Aorta (tissue), 5 donors: ENCODE measurements at regions not wholly inside any gene's neighbourhood (a gene's known extent, or its start where the extent isn't known, plus 50 kb on each side); places are given as distances from the start of the nearest gene placed in this dataset.

Experiments used
- ATAC-seq: fragments of 200-7000 bp; cut with Tn5 transposase; one replicate; pipeline ENCODE4 v1.9.1; 2022; ENCODE audit warnings: moderate library complexity; ENCODE audit not compliant: low FRiP score
- DNase-seq, 2 donors: peaks; one replicate each; pipeline ENCODE4 v3.0.0-alpha.2; 2020
- H3K27ac ChIP-seq, 2 donors: one replicate each; pipeline ENCODE4 v1.5.1; 2013; ENCODE audit warnings: low read length in 2 of 2, mild to moderate bottlenecking in 2 of 2, moderate library complexity in 2 of 2, control low read depth in 1 of 2, inconsistent platforms in 1 of 2, low read depth in 1 of 2
- H3K27me3 ChIP-seq, 2 donors: one replicate each; pipeline ENCODE4 v1.6.1; 2013; ENCODE audit warnings: control low read depth in 1 of 2, low read length in 1 of 2, mild to moderate bottlenecking in 1 of 2, moderate library complexity in 1 of 2; ENCODE audit not compliant: insufficient read depth in 2 of 2, control insufficient read depth in 1 of 2
- H3K36me3 ChIP-seq, 2 donors: one replicate each; pipeline ENCODE4 v1.6.1; 2013; ENCODE audit warnings: control low read depth in 1 of 2, low read length in 1 of 2, mild to moderate bottlenecking in 1 of 2; ENCODE audit not compliant: insufficient read depth in 2 of 2, control insufficient read depth in 1 of 2
- H3K4me1 ChIP-seq, 2 donors: one replicate each; pipeline ENCODE4 v1.6.1; 2013; ENCODE audit warnings: low read length in 2 of 2, control low read depth in 1 of 2, mild to moderate bottlenecking in 1 of 2, moderate library complexity in 1 of 2; ENCODE audit not compliant: insufficient read depth in 2 of 2, control insufficient read depth in 1 of 2
- H3K4me3 ChIP-seq, 2 donors: one replicate each; pipeline ENCODE4 v1.5.1; 2013; ENCODE audit warnings: low read length in 2 of 2, control low read depth in 1 of 2, mild to moderate bottlenecking in 1 of 2
- H3K9me3 ChIP-seq: one replicate; pipeline ENCODE4 v1.6.1; 2013; ENCODE audit warnings: mild to moderate bottlenecking, low read length; ENCODE audit not compliant: control insufficient read depth
- WGBS, 2 donors: extraction: QIAGEN DNeasy Blood & Tissue Kit; methylation state at CpG; one replicate each; pipeline ENCODE4 v1.1.7; 2013; 5-methylcytosine and 5-hydroxymethylcytosine counted together
- intact Hi-C, 2 donors: fragments of 100-400 bp; cut with DNase I; formaldehyde crosslinking; loops; one replicate each; pipeline versions ENCODE4 v1.14.2 to v1.15.0; 2022
- donor health status: healthy with polysubstance abuse.
- donor health status: Bipolar disorder and iron deficiency.
- donor health status: DM: no; HTN: no; CAD: no.
- donor health status: DM: no; HTN: no; CAD: no.
- donor health status: DM: yes; HTN: yes; CAD: no.

- H3K27me3 ChIP-seq, result peaks cover 0 to 1% of the 10 kb centered on the region in 2 donors
- ATAC-seq (no peak), DNase-seq (no peak)
- no peaks in the 10 kb centered on the region for H3K4me1 ChIP-seq
- H3K9me3 ChIP-seq, result no peaks in the 10 kb centered on the region
- intact Hi-C loops, result no loop called here
- H3K27ac ChIP-seq, result no peak overlapping the region
- H3K4me3 ChIP-seq, result no peak overlapping the region
- no peaks in the 10 kb centered on the region for H3K36me3 ChIP-seq
- 35 to 38% methylated on average over 1 of the region's 1 CpG for WGBS, 2 donors
These were observed 658.2 kb upstream of the LMCD1 start for GRCh38 chr3:7843441-7843840.

- DNase-seq, result no peak
- H3K4me1 ChIP-seq, result no peaks in the 10 kb centered on the region
- WGBS, 2 donors, result 76 to 77% methylated on average over 2 of the region's 2 CpGs
These were observed 654.6 kb upstream of the LMCD1 start for GRCh38 chr3:7847021-7847420.

GRCh38 chr3:7847521-7847920 is 654.1 kb upstream of the LMCD1 start:
- ATAC-seq, result no peak
- Histone ChIP-seq H3K27ac (no peak overlapping the region), H3K9me3 (no peaks in the 10 kb centered on the region), H3K27me3 (peaks cover 0 to 1% of the 10 kb centered on the region in 2 donors), H3K4me1 (no peaks in the 10 kb centered on the region), H3K36me3 (no peaks in the 10 kb centered on the region), H3K4me3 (no peak overlapping the region)
- 85 to 89% methylated on average over 6 of the region's 6 CpGs for WGBS, 2 donors
- DNase-seq, result no peak
- intact Hi-C loops, result no loop called here

More at GRCh38 chr3:7847021-7847420, 654.6 kb upstream of the LMCD1 start:
- H3K27ac ChIP-seq, result no peak overlapping the region
- no peak for ATAC-seq
- no peaks in the 10 kb centered on the region for H3K36me3 ChIP-seq
- H3K27me3 ChIP-seq, result peaks cover 0 to 1% of the 10 kb centered on the region in 2 donors
- H3K4me3 ChIP-seq, result no peak overlapping the region
- intact Hi-C loops, result no loop called here
- no peaks in the 10 kb centered on the region for H3K9me3 ChIP-seq

- intact Hi-C loops, result no loop called here
- no peaks in the 10 kb centered on the region for H3K4me1 ChIP-seq
- H3K9me3 ChIP-seq, result no peaks in the 10 kb centered on the region
- no peak overlapping the region for H3K4me3 ChIP-seq
- H3K36me3 ChIP-seq, result no peaks in the 10 kb centered on the region
- DNase-seq, result no peak
- no peak overlapping the region for H3K27ac ChIP-seq
- 86 to 87% methylated on average over 3 of the region's 3 CpGs for WGBS, 2 donors
- no peaks in the 10 kb centered on the region for H3K27me3 ChIP-seq
- ATAC-seq, result no peak
These were observed 647.4 kb upstream of the LMCD1 start for GRCh38 chr3:7854266-7854665.

- Histone ChIP-seq H3K4me1 (no peaks in the 10 kb centered on the region), H3K4me3 (no peak overlapping the region), H3K9me3 (no peaks in the 10 kb centered on the region), H3K36me3 (no peaks in the 10 kb centered on the region), H3K27me3 (no peaks in the 10 kb centered on the region), H3K27ac (no peak overlapping the region)
- ATAC-seq (no peak), DNase-seq (no peak)
- WGBS, 2 donors, result 89 to 93% methylated on average over 5 of the region's 5 CpGs
- intact Hi-C loops, result no loop called here
These were observed 646.9 kb upstream of the LMCD1 start for GRCh38 chr3:7854721-7855120.

- intact Hi-C loops, result no loop called here
These were observed 636.0 kb upstream of the LMCD1 start for GRCh38 chr3:7865611-7866010.

GRCh38 chr3:7867587-7867986 is 634.0 kb upstream of the LMCD1 start:
- H3K36me3 ChIP-seq, result no peaks in the 10 kb centered on the region
- H3K4me3 ChIP-seq, result no peak overlapping the region
- no peaks in the 10 kb centered on the region for H3K4me1 ChIP-seq
- H3K27me3 ChIP-seq, result no peaks in the 10 kb centered on the region
- H3K9me3 ChIP-seq, result no peaks in the 10 kb centered on the region
- H3K27ac ChIP-seq, result no peak overlapping the region
- ATAC-seq (no peak), DNase-seq (no peak)
- WGBS, 2 donors, result 56 to 64% methylated on average over 5 of the region's 5 CpGs
- intact Hi-C loops, result no loop called here

More at GRCh38 chr3:7865611-7866010, 636.0 kb upstream of the LMCD1 start:
- DNase-seq, result no peak
- WGBS, 2 donors, result 95 to 98% methylated on average over 4 of the region's 4 CpGs
- Histone ChIP-seq H3K9me3 (no peaks in the 10 kb centered on the region), H3K4me3 (no peak overlapping the region), H3K27me3 (no peaks in the 10 kb centered on the region), H3K4me1 (no peaks in the 10 kb centered on the region), H3K27ac (no peak overlapping the region), H3K36me3 (no peaks in the 10 kb centered on the region)
- no peak for ATAC-seq

- Histone ChIP-seq H3K4me1 (no peaks in the 10 kb centered on the region), H3K27me3 (no peaks in the 10 kb centered on the region), H3K4me3 (no peak overlapping the region), H3K36me3 (no peaks in the 10 kb centered on the region), H3K27ac (no peak overlapping the region), H3K9me3 (no peaks in the 10 kb centered on the region)
- WGBS, 2 donors, result 33 to 60% methylated on average over 1 of the region's 1 CpG
- ATAC-seq, result no peak
- DNase-seq, result no peak
- intact Hi-C loops, result no loop called here
These were observed 630.5 kb upstream of the LMCD1 start for GRCh38 chr3:7871003-7871560.

GRCh38 chr3:7874116-7874515 is 627.5 kb upstream of the LMCD1 start:
- no peak for ATAC-seq
- Histone ChIP-seq H3K27me3 (no peaks in the 10 kb centered on the region), H3K36me3 (no peaks in the 10 kb centered on the region), H3K27ac (no peak overlapping the region), H3K4me3 (no peak overlapping the region), H3K4me1 (peaks cover 0 to 4% of the 10 kb centered on the region in 2 donors), H3K9me3 (no peaks in the 10 kb centered on the region)
- no peak for DNase-seq
- intact Hi-C loops, result no loop called here
- 95 to 100% methylated on average over 1 of the region's 1 CpG for WGBS, 2 donors
